ENCODE measurements at regions not wholly inside any gene's neighbourhood (a gene's known extent, or its start where the extent isn't known, plus 50 kb on each side); places are given as distances from the start of the nearest gene placed in this dataset.

DNA sequence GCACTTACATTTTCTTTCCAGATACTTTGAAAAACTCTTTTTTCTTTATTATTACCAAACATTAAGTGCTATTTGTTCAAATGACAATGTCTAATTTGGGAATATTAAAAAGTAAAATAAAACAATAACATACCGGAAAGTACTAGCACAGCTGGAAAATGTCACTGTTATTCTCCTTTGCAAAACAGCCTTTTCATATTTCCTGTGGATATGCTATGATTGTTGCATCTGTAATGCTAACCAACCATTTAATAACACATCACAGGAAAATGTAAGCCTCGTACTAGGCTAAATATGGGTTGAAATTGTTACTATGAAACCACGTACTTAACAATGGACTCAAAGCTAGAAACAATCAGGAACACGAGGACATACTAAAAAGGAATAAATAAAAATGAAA lies 298.1 kb downstream of the CBLN2 start:
- TF ChIP-seq, protein P1, sequence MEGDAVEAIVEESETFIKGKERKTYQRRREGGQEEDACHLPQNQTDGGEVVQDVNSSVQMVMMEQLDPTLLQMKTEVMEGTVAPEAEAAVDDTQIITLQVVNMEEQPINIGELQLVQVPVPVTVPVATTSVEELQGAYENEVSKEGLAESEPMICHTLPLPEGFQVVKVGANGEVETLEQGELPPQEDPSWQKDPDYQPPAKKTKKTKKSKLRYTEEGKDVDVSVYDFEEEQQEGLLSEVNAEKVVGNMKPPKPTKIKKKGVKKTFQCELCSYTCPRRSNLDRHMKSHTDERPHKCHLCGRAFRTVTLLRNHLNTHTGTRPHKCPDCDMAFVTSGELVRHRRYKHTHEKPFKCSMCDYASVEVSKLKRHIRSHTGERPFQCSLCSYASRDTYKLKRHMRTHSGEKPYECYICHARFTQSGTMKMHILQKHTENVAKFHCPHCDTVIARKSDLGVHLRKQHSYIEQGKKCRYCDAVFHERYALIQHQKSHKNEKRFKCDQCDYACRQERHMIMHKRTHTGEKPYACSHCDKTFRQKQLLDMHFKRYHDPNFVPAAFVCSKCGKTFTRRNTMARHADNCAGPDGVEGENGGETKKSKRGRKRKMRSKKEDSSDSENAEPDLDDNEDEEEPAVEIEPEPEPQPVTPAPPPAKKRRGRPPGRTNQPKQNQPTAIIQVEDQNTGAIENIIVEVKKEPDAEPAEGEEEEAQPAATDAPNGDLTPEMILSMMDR (IDR thresholded peaks at IDR 0.05; ENCODE audit: poor library complexity, severe bottlenecking), result no peak
- no peaks in the 10 kb centered on the region for H3K27me3 ChIP-seq (ENCODE audit: insufficient read depth, poor library complexity, severe bottlenecking)

DNA sequence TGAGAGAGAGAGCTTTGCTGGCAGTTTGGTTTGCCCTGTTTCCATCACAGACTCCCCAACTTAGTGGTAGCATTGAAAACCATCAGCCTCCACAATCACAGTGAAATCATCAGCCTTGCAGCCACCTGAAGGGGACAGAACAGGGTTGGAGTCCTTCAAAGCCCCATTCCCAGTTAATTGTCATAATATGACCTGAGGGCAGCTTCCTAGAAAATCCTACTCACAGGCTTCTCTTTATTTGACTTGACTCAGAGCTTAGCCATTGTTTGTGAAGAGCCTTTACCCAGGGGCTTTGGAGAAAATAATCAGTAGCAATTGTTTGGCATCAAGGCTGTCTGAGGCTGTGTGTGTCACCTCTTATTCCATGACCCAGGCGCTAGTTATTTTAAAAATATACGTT lies 308.7 kb downstream of the CBLN2 start:
- TF ChIP-seq, protein P1 (IDR thresholded peaks at IDR 0.05; ENCODE audit: poor library complexity, severe bottlenecking), result no peak
- H3K27ac ChIP-seq (ENCODE audit: poor library complexity, severe bottlenecking), result no peak overlapping the region
- H3K36me3 ChIP-seq (ENCODE audit: low read depth), result no peaks in the 10 kb centered on the region
- no peaks in the 10 kb centered on the region for H3K4me1 ChIP-seq (ENCODE audit: insufficient read depth, poor library complexity, severe bottlenecking)
- H3K4me3 ChIP-seq (ENCODE audit: severe bottlenecking), result no peak overlapping the region
- H3K27me3 ChIP-seq (ENCODE audit: insufficient read depth, poor library complexity, severe bottlenecking), result no peaks in the 10 kb centered on the region
- H3K9me3 ChIP-seq (ENCODE audit: severe bottlenecking), result no peaks in the 10 kb centered on the region
- no peak for DNase-seq (ENCODE audit: low spot score)
- ATAC-seq (ENCODE audit: low read depth), result 0 out of 3 replicates have a peak, but pooled peaks have one; percentile 19

More for the DNA sequence above, 298.1 kb downstream of the CBLN2 start:
- no peaks in the 10 kb centered on the region for H3K4me1 ChIP-seq (ENCODE audit: insufficient read depth, poor library complexity, severe bottlenecking)
- DNase-seq (ENCODE audit: low spot score), result no peak
- no peaks in the 10 kb centered on the region for H3K9me3 ChIP-seq (ENCODE audit: severe bottlenecking)
- no peak for ATAC-seq (ENCODE audit: low read depth)
- H3K27ac ChIP-seq (ENCODE audit: poor library complexity, severe bottlenecking), result no peak overlapping the region
- H3K4me3 ChIP-seq (ENCODE audit: severe bottlenecking), result no peak overlapping the region
- no peaks in the 10 kb centered on the region for H3K36me3 ChIP-seq (ENCODE audit: low read depth)

DNA sequence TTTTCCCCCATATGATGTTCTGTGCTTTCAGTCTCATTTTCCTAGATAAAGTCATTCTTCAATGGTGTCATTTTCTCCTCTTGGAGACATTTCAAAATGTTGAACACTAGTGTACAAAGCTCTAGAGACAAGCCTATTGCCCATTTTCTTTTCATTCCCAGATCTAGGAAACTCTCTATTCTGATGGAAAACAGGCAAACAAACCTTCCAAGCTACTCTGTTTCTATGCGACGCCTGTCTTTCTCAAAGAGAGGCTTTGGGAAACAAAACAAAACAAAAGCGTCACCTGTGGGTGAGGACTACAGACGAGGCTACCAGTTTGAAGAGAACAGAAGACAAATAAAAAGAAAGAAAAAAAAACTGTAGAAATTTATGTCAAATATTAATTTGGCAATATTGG lies 311.0 kb downstream of the CBLN2 start:
- TF ChIP-seq, protein P1 (IDR thresholded peaks at IDR 0.05; ENCODE audit: poor library complexity, severe bottlenecking), result no peak
- ATAC-seq (ENCODE audit: low read depth), result no peak
- Histone ChIP-seq H3K4me1 (ENCODE audit: insufficient read depth, poor library complexity, severe bottlenecking) (no peaks in the 10 kb centered on the region), H3K27ac (ENCODE audit: poor library complexity, severe bottlenecking) (no peak overlapping the region), H3K36me3 (ENCODE audit: low read depth) (no peaks in the 10 kb centered on the region), H3K9me3 (ENCODE audit: severe bottlenecking) (no peaks in the 10 kb centered on the region), H3K4me3 (ENCODE audit: severe bottlenecking) (no peak overlapping the region), H3K27me3 (ENCODE audit: insufficient read depth, poor library complexity, severe bottlenecking) (no peaks in the 10 kb centered on the region)
- no peak for DNase-seq (ENCODE audit: low spot score)

DNA sequence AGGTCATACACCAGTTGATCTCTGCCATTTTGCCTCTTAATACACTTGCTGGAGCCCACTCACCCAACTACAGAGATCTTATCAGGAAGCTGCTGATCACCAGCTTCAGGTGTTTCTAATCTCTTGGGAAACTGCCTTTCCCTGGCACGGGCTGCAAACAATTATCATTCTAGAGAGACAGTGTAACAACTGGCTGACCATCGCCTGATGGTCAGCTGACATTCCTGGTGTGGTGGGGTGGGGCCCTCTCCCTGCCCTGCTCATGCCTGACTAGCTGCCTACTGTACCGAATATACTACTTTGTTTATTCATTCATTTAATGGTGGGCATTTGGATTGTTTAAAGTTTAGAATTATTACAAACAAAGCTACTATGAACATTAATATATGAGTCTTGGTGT lies 311.5 kb downstream of the CBLN2 start:
- no peaks in the 10 kb centered on the region for H3K9me3 ChIP-seq (ENCODE audit: severe bottlenecking)
- TF ChIP-seq, protein P1 (IDR thresholded peaks at IDR 0.05; ENCODE audit: poor library complexity, severe bottlenecking), result no peak

DNA sequence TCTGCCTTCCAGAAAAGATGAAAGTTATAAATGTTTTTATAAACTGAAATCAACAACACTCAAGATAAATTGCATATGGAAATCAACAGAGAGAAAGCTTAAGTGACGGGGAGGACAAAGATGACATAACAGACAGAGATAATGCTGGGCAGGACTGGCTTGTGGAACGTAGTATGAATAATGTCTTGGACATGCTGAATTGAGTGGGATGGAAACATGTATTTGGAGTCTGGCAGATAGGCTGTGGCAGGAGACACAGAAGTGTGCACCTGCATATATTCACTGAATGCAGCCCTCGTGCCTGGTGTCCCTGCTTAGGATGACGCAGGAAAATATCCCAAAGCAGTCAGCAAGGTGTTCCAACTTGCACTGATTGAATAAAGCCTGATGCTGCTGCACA lies 318.2 kb downstream of the CBLN2 start:
- H3K36me3 ChIP-seq (ENCODE audit: low read depth), result no peaks in the 10 kb centered on the region
- no peak for ATAC-seq (ENCODE audit: low read depth)
- TF ChIP-seq, protein P1 (IDR thresholded peaks at IDR 0.05; ENCODE audit: poor library complexity, severe bottlenecking), result no peak
- no peaks in the 10 kb centered on the region for H3K9me3 ChIP-seq (ENCODE audit: severe bottlenecking)
- DNase-seq (ENCODE audit: low spot score), result no peak
- no peaks in the 10 kb centered on the region for H3K27me3 ChIP-seq (ENCODE audit: insufficient read depth, poor library complexity, severe bottlenecking)
- H3K4me3 ChIP-seq (ENCODE audit: severe bottlenecking), result no peak overlapping the region
- H3K27ac ChIP-seq (ENCODE audit: poor library complexity, severe bottlenecking), result no peak overlapping the region
- peaks cover 3% of the 10 kb centered on the region for H3K4me1 ChIP-seq (ENCODE audit: insufficient read depth, poor library complexity, severe bottlenecking)

More for the DNA sequence above, 311.5 kb downstream of the CBLN2 start:
- Histone ChIP-seq H3K27ac (ENCODE audit: poor library complexity, severe bottlenecking) (no peak overlapping the region), H3K4me3 (ENCODE audit: severe bottlenecking) (no peak overlapping the region), H3K4me1 (ENCODE audit: insufficient read depth, poor library complexity, severe bottlenecking) (no peaks in the 10 kb centered on the region), H3K27me3 (ENCODE audit: insufficient read depth, poor library complexity, severe bottlenecking) (no peaks in the 10 kb centered on the region), H3K36me3 (ENCODE audit: low read depth) (no peaks in the 10 kb centered on the region)
- ATAC-seq (ENCODE audit: low read depth), result no peak
- no peak for DNase-seq (ENCODE audit: low spot score)
